IMR-90 (cell line): ENCODE measurements at regions not wholly inside any gene's neighbourhood (a gene's known extent, or its start where the extent isn't known, plus 50 kb on each side); places are given as distances from the start of the nearest gene placed in this dataset.
"Not testable (repeated sequence)": the region's sequence is repeated elsewhere in the genome, so short reads cannot be mapped to it uniquely, and the experiment has no call there.

Experiments
- ATAC-seq: fragments of 200-7000 bp; cut with Tn5 transposase; 2 replicates; pipeline ENCODE4 v1.9.1; 2020; ENCODE audit warnings: low read depth, mild to moderate bottlenecking, moderate library complexity
- BruUV-seq: library from RNA; stranded (reverse); fragments of 400-500 nt; replicated peaks from 2 replicates; lab custom pipeline; 2021; lab: Mats Ljungman, UMichigan
- CTCF ChIA-PET: fragments of 300-600 bp; formaldehyde crosslinking; extraction: SDS; loops from one replicate; lab custom pipeline; 2021; ENCODE audit warnings: antibody characterized with exemption; lab: Yijun Ruan, JAX
- POLR2A ChIA-PET: fragments of 300-600 bp; sonication (Branson Sonifier 250); formaldehyde crosslinking; loops from one replicate; lab custom pipeline; 2022; ENCODE audit warnings: antibody characterized with exemption; ENCODE audit not compliant: unreplicated experiment; lab: Charles Lee
- DNase-seq: peaks from one replicate; pipeline ENCODE4 v3.0.0; 2013
- H2AFZ ChIP-seq: replicated peaks from 2 replicates; pipeline ENCODE3; 2013; ENCODE audit warnings: low read length, mild to moderate bottlenecking; ENCODE audit not compliant: poor library complexity
- H2AK5ac ChIP-seq: 2 replicates; pipeline ENCODE4 v1.6.1; 2013; ENCODE audit warnings: low read depth, low read length, inconsistent platforms
- H2AK9ac ChIP-seq: replicated peaks from 2 replicates; pipeline ENCODE3; 2013; ENCODE audit warnings: mild to moderate bottlenecking, low read depth, low read length, moderate library complexity; ENCODE audit not compliant: poor library complexity
- H2BK120ac ChIP-seq: 2 replicates; pipeline ENCODE4 v1.6.1; 2013; ENCODE audit warnings: low read depth, low read length, inconsistent platforms
- H2BK15ac ChIP-seq: 3 replicates; pipeline ENCODE4 v1.6.1; 2013; ENCODE audit warnings: low read depth, low read length, inconsistent platforms
- H2BK20ac ChIP-seq: 2 replicates; pipeline ENCODE4 v1.6.1; 2013; ENCODE audit warnings: low read depth, mild to moderate bottlenecking, inconsistent platforms, low read length, moderate library complexity
- H2BK5ac ChIP-seq: 2 replicates; pipeline ENCODE4 v1.6.1; 2013; ENCODE audit warnings: mild to moderate bottlenecking, low read depth, low read length, inconsistent platforms; ENCODE audit not compliant: poor library complexity, severe bottlenecking
- H3K14ac ChIP-seq: replicated peaks from 2 replicates; pipeline ENCODE4 v1.6.1; 2013; ENCODE audit warnings: low read depth, low read length, inconsistent platforms
- H3K18ac ChIP-seq: 2 replicates; pipeline ENCODE4 v1.6.1; 2013; ENCODE audit warnings: low read depth, low read length, control low read depth
- H3K23ac ChIP-seq: 2 replicates; pipeline ENCODE4 v1.6.1; 2013; ENCODE audit warnings: low read depth, low read length, inconsistent platforms
- H3K27ac ChIP-seq: 2 replicates; pipeline ENCODE4 v1.5.1; 2013; ENCODE audit warnings: mild to moderate bottlenecking, control low read depth, low read length; ENCODE audit not compliant: insufficient read depth
- H3K27me3 ChIP-seq: 2 replicates; pipeline ENCODE4 v1.6.1; 2013; ENCODE audit warnings: low read length; ENCODE audit not compliant: control insufficient read depth, insufficient read depth
- H3K36me3 ChIP-seq: 2 replicates; pipeline ENCODE4 v1.6.1; 2013; ENCODE audit warnings: low read length, mixed read lengths; ENCODE audit not compliant: control insufficient read depth, insufficient read depth
- H3K4ac ChIP-seq: 2 replicates; pipeline ENCODE4 v1.6.1; 2013; ENCODE audit warnings: low read depth, low read length, inconsistent platforms
- H3K4me1 ChIP-seq: 2 replicates; pipeline ENCODE4 v1.6.1; 2013; ENCODE audit warnings: low read length, mixed read lengths; ENCODE audit not compliant: control insufficient read depth, insufficient read depth
- H3K4me2 ChIP-seq: 2 replicates; pipeline ENCODE4 v1.6.1; 2013; ENCODE audit warnings: low read depth, mild to moderate bottlenecking, control low read depth, low read length, moderate library complexity
- H3K4me3 ChIP-seq: 2 replicates; pipeline ENCODE4 v1.5.1; 2013; ENCODE audit warnings: low read depth, mild to moderate bottlenecking, control low read depth, low read length, moderate library complexity; ENCODE audit not compliant: insufficient read depth
- H3K56ac ChIP-seq: 2 replicates; pipeline ENCODE4 v1.6.1; 2013; ENCODE audit warnings: low read length, inconsistent platforms; ENCODE audit not compliant: insufficient read depth; ENCODE audit errors: extremely low read depth
- H3K79me1 ChIP-seq, 2 experiments: 2 replicates each; pipeline ENCODE4 v1.6.1; 2013; ENCODE audit warnings: low read length in 2 of 2, inconsistent platforms in 1 of 2, low read depth in 1 of 2
- H3K9ac ChIP-seq: 2 replicates; pipeline ENCODE4 v1.6.1; 2013; ENCODE audit warnings: low read depth, low read length, control low read depth
- H3K9me1 ChIP-seq: 2 replicates; pipeline ENCODE4 v1.6.1; 2013; ENCODE audit warnings: low read length, inconsistent platforms; ENCODE audit not compliant: insufficient read depth
- H3K9me3 ChIP-seq: 2 replicates; pipeline ENCODE4 v1.6.1; 2013; ENCODE audit warnings: low read length; ENCODE audit not compliant: control insufficient read depth, insufficient read depth
- H4K20me1 ChIP-seq: 2 replicates; pipeline ENCODE4 v1.6.1; 2013; ENCODE audit warnings: low read length, inconsistent platforms; ENCODE audit not compliant: insufficient read depth
- H4K5ac ChIP-seq: 2 replicates; pipeline ENCODE4 v1.6.1; 2013; ENCODE audit warnings: mild to moderate bottlenecking, low read depth, low read length, control low read depth
- H4K8ac ChIP-seq, 2 experiments: 2 replicates each; pipeline ENCODE4 v1.6.1; 2013; ENCODE audit warnings: low read depth in 2 of 2, low read length in 2 of 2, control low read depth in 1 of 2, inconsistent platforms in 1 of 2
- H4K91ac ChIP-seq: 2 replicates; pipeline ENCODE4 v1.6.1; 2013; ENCODE audit warnings: low read depth, low read length, inconsistent platforms; ENCODE audit not compliant: insufficient read depth
- WGBS, 2 experiments: methylation state at CpG; one replicate each; pipeline versions ENCODE4 v1.1.5 to v1.1.7; 2013; ENCODE audit warnings: missing lambda C conversion rate in 2 of 2; ENCODE audit not compliant: insufficient read length in 1 of 2; ENCODE audit errors: extremely low coverage in 2 of 2; 5-methylcytosine and 5-hydroxymethylcytosine counted together
- dilution Hi-C: fragments of 300-500 bp; cut with HindIII; formaldehyde crosslinking; loops from one replicate; pipeline ENCODE4 v1.14.3; 2018; ENCODE audit warnings: low sequenced_read_pairs; ENCODE audit not compliant: unreplicated experiment
- in situ Hi-C: fragments of 300-500 bp; cut with MboI; formaldehyde crosslinking; loops from 3 replicates; pipeline ENCODE4 v1.14.3; 2019; ENCODE audit warnings: low sequenced_read_pairs, inconsistent platforms, mixed read lengths
- intact Hi-C: fragments of 100-400 bp; cut with micrococcal nuclease; formaldehyde crosslinking; loops from 2 replicates; pipeline ENCODE4 v1.10.0; 2022

- H3K9me1 ChIP-seq, H3K23ac ChIP-seq, H3K79me1 ChIP-seq, H3K36me3 ChIP-seq, H3K4me2 ChIP-seq, H2BK120ac ChIP-seq, H3K14ac ChIP-seq, H3K27ac ChIP-seq, H4K5ac ChIP-seq, H3K9me3 ChIP-seq, DNase-seq, dilution Hi-C loops, H2BK20ac ChIP-seq, H3K27me3 ChIP-seq, H3K4me1 ChIP-seq, H4K8ac ChIP-seq, in situ Hi-C loops, H2AK9ac ChIP-seq, H3K4me3 ChIP-seq, H3K4ac ChIP-seq, H2AK5ac ChIP-seq, H2AFZ ChIP-seq, H2BK5ac ChIP-seq, CTCF ChIA-PET, H4K20me1 ChIP-seq, H3K18ac ChIP-seq, H3K56ac ChIP-seq, H2BK15ac ChIP-seq, H3K9ac ChIP-seq, BruUV-seq, H4K91ac ChIP-seq, ATAC-seq: not testable (repeated sequence)
- 57% methylated on average over 1 of the region's 4 CpGs; no CpG with 5 or more reads in 1 of the 2 experiments for WGBS, 2 experiments
- intact Hi-C loops: loop anchor here (2.0 kb wide), 1 partner anchor 375 kb away; no protein-coding TSS in a partner anchor
- POLR2A ChIA-PET: interaction anchor here (0.6 kb wide), 1 partner anchor 67 kb away, joined by 3 read pairs; no protein-coding TSS in a partner anchor
These were observed 104.7 kb upstream of the SPATS2L start for GRCh38 chr2:200201839-200202238.
